ENCODE measurements at regions not wholly inside any gene's neighbourhood (a gene's known extent, or its start where the extent isn't known, plus 50 kb on each side); places are given as distances from the start of the nearest gene placed in this dataset.

DNA sequence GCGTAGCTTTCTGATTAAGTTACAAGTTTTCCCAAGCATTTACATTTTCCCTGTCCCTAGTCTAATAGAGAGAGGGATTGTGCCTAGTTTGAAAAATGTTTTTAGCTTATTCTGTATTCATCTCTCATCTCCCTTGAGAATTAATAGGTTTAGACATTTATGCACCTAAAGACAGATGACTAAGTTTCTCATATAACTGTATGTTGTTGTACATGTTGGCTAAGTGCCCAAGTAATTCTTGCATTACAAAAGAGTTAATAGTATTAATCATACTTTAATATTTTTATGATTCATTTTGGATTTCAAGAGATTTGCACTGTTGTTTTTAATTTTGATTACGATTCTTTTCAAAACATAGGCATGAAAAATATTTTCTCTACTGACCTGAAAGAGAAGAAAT lies 109.0 kb upstream of the TBL1XR1 start:
- no peak for DNase-seq

DNA sequence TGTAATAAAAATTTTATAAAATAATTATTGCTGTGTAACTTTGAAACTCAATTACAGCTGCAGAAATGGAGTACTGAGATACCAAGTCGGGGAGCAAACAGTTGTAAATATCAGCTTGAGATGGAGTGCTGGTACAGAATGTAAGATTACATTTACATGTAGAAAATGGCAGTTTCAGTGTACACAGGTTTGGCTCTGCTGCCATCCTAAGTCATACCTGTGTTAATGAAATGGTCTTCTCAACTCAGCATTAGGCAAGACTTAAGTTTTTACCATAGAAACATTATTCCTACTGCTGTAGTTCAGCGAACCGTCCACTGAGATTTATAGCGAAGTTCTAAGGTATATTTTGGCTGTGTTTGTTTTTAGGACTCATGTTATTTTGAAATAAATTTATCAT lies 110.1 kb upstream of the TBL1XR1 start:
- DNase-seq = no peak

DNA sequence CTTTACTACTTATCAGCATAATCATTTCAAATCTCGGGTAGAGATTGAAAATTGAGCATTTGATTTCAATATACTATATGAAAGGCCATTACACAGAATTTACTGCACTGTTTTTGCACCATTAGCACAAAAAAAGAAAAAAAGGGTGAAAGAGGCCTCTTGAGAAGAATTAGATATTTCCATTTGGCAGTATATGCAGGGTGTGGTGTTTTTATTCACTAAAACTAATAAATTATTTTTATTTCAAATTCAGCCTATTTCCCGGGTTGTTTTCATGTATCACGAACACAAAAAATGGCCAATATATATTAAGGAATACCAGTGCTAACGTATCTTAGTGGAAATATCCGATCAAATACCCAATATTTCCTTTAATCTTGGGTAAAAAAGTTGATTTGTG lies 110.5 kb upstream of the TBL1XR1 start:
- DNase-seq = no peak

- DNase-seq = no peak
Observed at GRCh38 chr3:177308286-177308685, 111.0 kb upstream of the TBL1XR1 start.

GRCh38 chr3:177308911-177309310 lies 111.6 kb upstream of the TBL1XR1 start:
- no peak for DNase-seq

GRCh38 chr3:177312491-177312890 lies 115.2 kb upstream of the TBL1XR1 start:
- no peak for DNase-seq

DNA sequence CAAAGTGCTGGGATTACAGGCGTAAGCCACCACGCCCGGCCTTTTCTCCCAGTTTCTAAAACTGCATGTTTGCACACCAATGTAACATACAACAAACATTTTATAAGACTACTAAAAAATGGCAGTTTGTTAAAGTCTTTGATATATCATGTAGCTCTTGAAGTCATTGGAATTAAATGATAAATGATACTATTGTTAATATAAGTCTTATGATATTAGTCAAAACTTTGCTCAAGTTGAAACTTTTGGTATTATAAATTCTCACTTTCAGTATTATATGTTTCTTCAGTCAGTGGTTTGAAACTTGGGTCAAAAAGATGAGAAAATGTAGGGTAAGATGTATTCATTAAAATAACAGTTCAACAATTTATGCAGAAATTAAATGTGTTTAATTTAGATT lies 117.6 kb upstream of the TBL1XR1 start:
- peak; percentile 60 for DNase-seq

DNA sequence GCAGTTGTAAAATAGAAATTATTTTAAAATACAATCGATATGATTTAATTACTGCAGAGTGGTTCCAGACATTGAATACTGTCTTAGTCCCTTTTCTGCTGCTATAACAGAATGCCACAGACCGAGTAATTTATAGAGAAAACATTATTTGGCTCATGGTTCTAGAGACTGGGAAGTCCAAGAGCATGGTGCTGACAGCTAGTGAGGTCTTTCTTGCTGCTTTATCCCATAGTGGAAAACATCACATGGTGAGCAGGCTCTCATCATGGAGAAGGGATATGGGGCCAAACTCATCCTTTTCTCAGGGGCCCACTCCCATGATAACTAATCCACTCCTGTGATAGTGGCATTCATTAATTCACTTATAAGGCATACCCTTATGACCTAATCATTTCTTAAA lies 120.0 kb upstream of the TBL1XR1 start:
- no peak for DNase-seq

GRCh38 chr3:177318559-177318958 lies 121.3 kb upstream of the TBL1XR1 start:
- no peak for DNase-seq

DNA sequence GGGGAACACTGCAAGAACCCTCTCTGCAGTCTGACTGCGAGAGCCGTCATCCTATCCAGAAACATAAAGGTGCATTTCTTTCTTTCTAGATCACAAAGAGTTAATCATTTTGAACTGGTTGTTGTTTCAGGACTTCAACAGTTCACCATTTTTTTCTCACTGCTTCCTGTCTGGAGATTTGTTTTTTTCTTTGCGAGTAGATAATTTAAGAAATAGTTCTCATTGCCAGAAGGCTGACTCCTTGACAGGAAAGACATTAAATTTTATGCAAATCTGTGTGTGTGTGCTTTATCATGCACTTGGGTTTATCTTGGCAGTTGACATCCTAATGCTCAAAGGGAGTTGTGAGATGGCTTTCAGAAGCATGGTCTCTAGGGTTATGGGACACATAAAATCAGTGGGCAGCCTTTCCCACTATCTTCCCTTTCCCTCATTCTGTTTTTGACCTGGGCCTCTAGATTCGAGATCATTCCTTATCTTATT lies 123.5 kb upstream of the TBL1XR1 start:
- DNase-seq = no peak

- no peak for DNase-seq
Observed at GRCh38 chr3:177321819-177322218, 124.5 kb upstream of the TBL1XR1 start.

DNA sequence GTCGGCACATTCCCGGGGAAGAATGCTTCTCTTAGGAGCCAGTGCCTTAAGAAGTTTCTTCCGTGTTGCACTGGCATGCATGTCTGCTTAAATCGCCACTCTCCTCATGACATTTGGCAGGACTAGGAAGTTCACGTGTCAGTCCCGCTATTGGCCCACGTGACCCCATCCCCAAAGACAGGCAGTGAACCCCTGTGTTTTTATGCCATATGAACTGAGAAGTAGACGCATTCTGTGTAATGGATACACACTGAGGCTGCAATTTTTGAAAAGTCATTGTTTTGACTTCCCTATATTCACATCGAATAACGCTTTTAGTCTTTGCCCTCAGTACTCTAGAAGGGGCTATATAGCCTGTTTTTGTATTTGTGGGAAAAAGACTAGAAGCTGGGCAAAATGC lies 125.6 kb upstream of the TBL1XR1 start:
- DNase-seq = no peak

DNA sequence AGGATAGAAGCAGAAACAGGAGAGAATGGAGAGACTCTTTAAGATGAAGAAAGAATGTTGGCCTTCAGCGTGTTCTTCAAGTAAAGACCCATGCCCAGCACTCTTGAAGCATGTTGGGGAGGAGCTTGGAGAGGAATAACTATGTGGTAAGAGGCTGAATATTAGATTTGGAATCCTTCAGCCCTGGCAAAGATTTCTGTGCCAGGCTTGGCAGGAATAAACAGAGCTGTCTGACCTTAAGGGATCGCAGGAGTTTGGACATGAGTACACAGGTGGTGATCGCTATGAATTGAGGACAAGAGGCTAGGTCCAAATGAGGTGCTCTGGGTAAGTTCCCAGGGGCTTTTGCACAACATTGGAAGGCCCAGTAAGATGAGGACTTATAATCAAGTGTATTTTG lies 132.6 kb upstream of the TBL1XR1 start:
- DNase-seq = no peak

GRCh38 chr3:177330779-177331178 lies 133.5 kb upstream of the TBL1XR1 start:
- DNase-seq = no peak

DNA sequence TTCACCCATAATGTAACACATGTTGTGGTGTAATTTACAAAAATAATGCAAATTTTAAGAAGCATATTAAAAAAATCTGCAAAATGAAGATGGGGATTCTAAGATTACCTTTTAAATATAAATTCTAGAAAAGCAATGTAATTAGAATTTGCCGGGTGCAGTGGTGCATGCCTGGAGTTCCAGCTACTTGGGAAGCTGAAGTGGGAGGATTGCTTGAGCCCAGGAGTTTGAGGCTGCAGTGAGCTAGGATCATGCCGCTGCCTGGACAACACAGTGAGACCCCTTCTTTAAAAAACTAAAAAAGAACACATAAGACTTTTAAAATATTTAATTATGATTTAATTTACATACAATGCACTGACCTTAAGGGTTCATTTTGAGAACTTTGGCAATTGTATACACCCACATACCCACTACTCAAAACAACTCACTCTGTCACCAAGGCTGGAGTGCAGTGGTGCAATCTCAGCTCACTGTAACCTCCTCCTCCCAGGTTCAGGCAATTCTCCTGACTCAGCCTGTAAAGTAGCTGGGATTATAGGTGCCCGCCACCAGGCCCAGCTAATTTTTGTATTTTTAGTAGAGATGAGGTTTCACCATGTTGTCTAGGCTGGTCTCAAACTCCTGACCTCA lies 134.0 kb upstream of the TBL1XR1 start:
- DNase-seq = no peak

DNA sequence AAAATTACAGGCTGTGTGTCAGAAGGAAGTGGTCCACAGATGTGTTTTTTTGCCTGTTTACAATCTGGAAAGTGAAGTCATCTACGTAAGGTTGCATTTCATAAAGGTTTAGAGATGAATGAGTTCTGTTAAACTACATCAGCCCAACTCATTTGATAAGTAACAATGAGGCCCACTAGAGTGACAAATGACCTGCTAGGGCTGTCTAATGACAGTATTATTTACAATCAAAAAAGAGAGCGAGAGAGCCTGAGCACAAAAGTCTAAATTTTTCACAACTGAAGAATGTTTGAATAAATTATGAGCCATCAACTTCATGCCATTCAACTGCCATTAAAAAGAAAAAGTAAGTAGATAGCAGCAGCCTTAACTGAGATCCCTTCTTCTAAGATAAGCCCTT lies 135.7 kb upstream of the TBL1XR1 start:
- DNase-seq = peak; percentile 18

GRCh38 chr3:177333533-177334520 lies 136.5 kb upstream of the TBL1XR1 start:
- no peak for DNase-seq

GRCh38 chr3:177334803-177335202 lies 137.5 kb upstream of the TBL1XR1 start:
- no peak for DNase-seq

- DNase-seq = no peak
Observed at GRCh38 chr3:177335728-177336127, 138.4 kb upstream of the TBL1XR1 start.

GRCh38 chr3:177336873-177337450 lies 139.7 kb upstream of the TBL1XR1 start:
- DNase-seq = no peak

GRCh38 chr3:177337541-177338331 lies 140.5 kb upstream of the TBL1XR1 start:
- peak; percentile 94 for DNase-seq

- no peak for DNase-seq
Observed at GRCh38 chr3:177338697-177339219, 141.5 kb upstream of the TBL1XR1 start.
